Mesodermal cell (in vitro differentiated cells): ENCODE measurements at regions not wholly inside any gene's neighbourhood (a gene's known extent, or its start where the extent isn't known, plus 50 kb on each side); places are given as distances from the start of the nearest gene placed in this dataset.
A peak's percentile ranks its signal among the peaks of the same experiment; 100 is the strongest.

Experiments used
- H3K27ac ChIP-seq: 2 replicates; pipeline ENCODE4 v1.7.0; 2013; ENCODE audit warnings: mild to moderate bottlenecking, low read depth, low read length, moderate library complexity; ENCODE audit not compliant: severe bottlenecking
- H3K36me3 ChIP-seq: 2 replicates; pipeline ENCODE4 v1.7.1; 2013; ENCODE audit warnings: mild to moderate bottlenecking, low read length, moderate library complexity; ENCODE audit not compliant: control insufficient read depth, insufficient read depth
- H3K4me1 ChIP-seq: one replicate; pipeline ENCODE4 v1.7.1; 2013; ENCODE audit warnings: mild to moderate bottlenecking, low read length; ENCODE audit not compliant: insufficient read depth, control insufficient read depth, poor library complexity, severe bottlenecking
- H3K4me3 ChIP-seq: 2 replicates; pipeline ENCODE4 v1.7.0; 2013; ENCODE audit warnings: low read length, control low read depth, mild to moderate bottlenecking; ENCODE audit not compliant: insufficient read depth, poor library complexity, severe bottlenecking; ENCODE audit errors: extremely low read depth
- H3K9me3 ChIP-seq: 2 replicates; pipeline ENCODE4 v1.7.1; 2013; ENCODE audit warnings: mild to moderate bottlenecking, low read length, moderate library complexity; ENCODE audit not compliant: control insufficient read depth
- WGBS, 2 experiments: methylation state at CpG; one replicate each; pipeline ENCODE4 v1.1.5; 2013; ENCODE audit warnings: missing lambda C conversion rate in 2 of 2; ENCODE audit not compliant: insufficient coverage in 2 of 2; 5-methylcytosine and 5-hydroxymethylcytosine counted together

- no peaks in the 10 kb centered on the region for H3K4me1 ChIP-seq
- H3K27ac ChIP-seq: no peak overlapping the region
- peaks cover 3% of the 10 kb centered on the region for H3K9me3 ChIP-seq
- H3K36me3 ChIP-seq: no peaks in the 10 kb centered on the region
- H3K4me3 ChIP-seq: no peak overlapping the region
- 83 to 100% methylated on average over 1 of the region's 3 CpGs for WGBS, 2 experiments
Measured at GRCh38 chr9:129520082-129520481, 100.8 kb downstream of the C9orf50 start.

GRCh38 chr9:129518074-129518473 lies 102.8 kb downstream of the C9orf50 start:
- H3K36me3 ChIP-seq: no peaks in the 10 kb centered on the region
- H3K4me1 ChIP-seq: no peaks in the 10 kb centered on the region
- H3K27ac ChIP-seq: no peak overlapping the region
- peaks cover 23% of the 10 kb centered on the region for H3K9me3 ChIP-seq
- H3K4me3 ChIP-seq: no peak overlapping the region

DNA sequence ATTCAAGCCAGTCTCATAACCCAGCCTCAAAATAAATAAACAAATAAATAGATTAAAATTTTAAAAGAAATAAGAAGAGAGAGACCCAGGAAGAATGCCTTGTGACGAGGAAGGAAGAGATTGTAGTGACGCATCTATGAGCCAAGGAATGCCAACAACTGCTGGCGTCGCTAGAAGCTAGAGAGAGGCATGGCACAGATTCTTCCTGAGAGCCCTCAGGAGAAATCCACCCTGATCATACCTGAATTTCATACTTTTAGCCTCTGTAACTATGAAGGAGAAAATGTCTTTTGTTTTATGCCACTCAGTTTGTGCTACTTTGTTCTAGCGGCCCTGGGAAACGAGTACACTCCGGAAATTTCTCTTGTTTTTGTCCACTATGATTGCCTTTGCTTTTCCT lies 103.9 kb downstream of the C9orf50 start:
- Histone ChIP-seq H3K27ac (no peak overlapping the region), H3K4me1 (no peaks in the 10 kb centered on the region), H3K36me3 (no peaks in the 10 kb centered on the region), H3K4me3 (no peak overlapping the region), H3K9me3 (peaks cover 27% of the 10 kb centered on the region)
- WGBS, 2 experiments: 94 to 98% methylated on average over 7 of the region's 7 CpGs

GRCh38 chr9:129514891-129515290 lies 106.0 kb downstream of the C9orf50 start:
- 79 to 100% methylated on average over 2 of the region's 2 CpGs for WGBS, 2 experiments
- Histone ChIP-seq H3K4me3 (no peak overlapping the region), H3K4me1 (no peaks in the 10 kb centered on the region), H3K36me3 (no peaks in the 10 kb centered on the region), H3K27ac (no peak overlapping the region), H3K9me3 (peaks cover 46% of the 10 kb centered on the region)

GRCh38 chr9:129514497-129514867 lies 106.4 kb downstream of the C9orf50 start:
- Histone ChIP-seq H3K36me3 (no peaks in the 10 kb centered on the region), H3K9me3 (peaks cover 47% of the 10 kb centered on the region), H3K4me1 (no peaks in the 10 kb centered on the region), H3K27ac (no peak overlapping the region), H3K4me3 (no peak overlapping the region)
- WGBS, 2 experiments: 75% methylated on average over 2 of the region's 3 CpGs; no CpG with 5 or more reads in 1 of the 2 experiments

DNA sequence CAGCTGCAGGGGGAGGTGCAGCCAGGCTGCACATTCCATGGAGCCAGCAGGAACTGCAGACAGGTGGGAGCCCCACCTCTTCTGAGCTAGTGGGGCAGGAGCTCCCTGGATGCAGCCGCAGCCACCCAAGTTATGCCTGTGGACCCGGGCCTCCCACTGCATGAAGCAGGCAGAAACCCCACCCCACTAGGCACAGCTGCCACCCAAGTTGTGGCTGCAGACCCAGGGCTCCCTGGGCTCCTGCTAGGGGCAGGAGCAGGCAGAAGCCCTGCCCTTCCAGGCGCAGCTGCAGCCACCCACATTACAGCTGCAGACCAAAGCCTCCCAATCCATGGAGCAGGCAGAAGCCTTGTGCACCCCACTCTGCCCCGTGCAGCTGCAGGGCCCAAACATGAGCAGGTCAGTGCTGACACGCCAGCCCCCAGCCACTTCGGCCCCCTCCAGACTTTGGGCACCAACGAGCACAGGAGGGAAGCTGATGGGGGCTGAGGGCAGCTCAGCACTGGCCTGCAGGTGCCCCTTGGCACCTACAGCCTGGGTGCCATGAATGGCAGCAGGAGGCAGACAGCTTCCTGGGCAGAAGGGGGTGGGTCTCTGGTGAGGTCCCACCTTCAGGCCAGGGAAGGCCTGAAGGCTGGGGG lies 106.9 kb downstream of the C9orf50 start:
- 84 to 88% methylated on average over 5 to 6 of the region's 7 CpGs for WGBS, 2 experiments
- Histone ChIP-seq H3K27ac (no peak overlapping the region), H3K36me3 (no peaks in the 10 kb centered on the region)

GRCh38 chr9:129513282-129513681 lies 107.6 kb downstream of the C9orf50 start:
- Histone ChIP-seq H3K9me3 (peaks cover 53% of the 10 kb centered on the region), H3K4me1 (peaks cover 2% of the 10 kb centered on the region), H3K4me3 (no peak overlapping the region), H3K27ac (no peak overlapping the region), H3K36me3 (no peaks in the 10 kb centered on the region)
- 60 to 80% methylated on average over 1 to 3 of the region's 3 CpGs for WGBS, 2 experiments

More for the DNA sequence above, 106.9 kb downstream of the C9orf50 start:
- H3K4me3 ChIP-seq: no peak overlapping the region
- H3K9me3 ChIP-seq: peaks cover 52% of the 10 kb centered on the region
- H3K4me1 ChIP-seq: no peaks in the 10 kb centered on the region

DNA sequence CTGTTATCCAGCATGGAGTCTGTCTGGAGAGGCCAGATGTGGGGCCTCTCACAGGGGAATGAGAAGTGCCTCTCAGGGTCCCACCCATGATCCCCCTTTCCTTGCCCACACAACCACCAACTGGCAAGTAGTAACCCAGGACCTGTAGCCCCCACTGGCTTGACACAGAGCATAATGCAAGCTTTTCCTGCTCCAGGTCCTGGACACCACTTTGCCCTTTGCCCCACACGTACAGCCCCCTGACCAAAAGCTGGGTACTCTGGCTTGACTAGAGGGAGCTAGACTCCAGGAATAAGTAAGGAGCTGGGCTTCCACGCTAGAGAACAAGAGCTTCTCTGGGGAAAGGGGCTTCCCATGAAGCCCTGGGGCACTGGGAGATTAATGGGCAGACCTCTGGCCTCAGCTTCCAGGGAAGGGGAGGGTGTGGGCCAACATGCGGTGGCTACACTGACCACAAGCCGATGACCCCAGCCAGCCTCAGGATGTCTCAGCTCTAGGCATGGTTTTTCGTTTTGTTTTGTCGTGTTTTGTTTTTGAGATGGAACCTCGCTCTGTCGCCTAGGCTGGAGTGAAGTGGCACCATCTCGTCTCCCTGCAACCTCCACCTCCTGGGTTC lies 109.5 kb downstream of the C9orf50 start:
- Histone ChIP-seq H3K4me3 (no peak overlapping the region), H3K36me3 (no peaks in the 10 kb centered on the region), H3K27ac (no peak overlapping the region), H3K9me3 (peaks cover 53% of the 10 kb centered on the region), H3K4me1 (peaks cover 6% of the 10 kb centered on the region)
- 96 to 97% methylated on average over 7 to 8 of the region's 9 CpGs for WGBS, 2 experiments

- Histone ChIP-seq H3K9me3 (peaks cover 44% of the 10 kb centered on the region), H3K36me3 (peaks cover under 1% of the 10 kb centered on the region), H3K4me1 (peaks cover 6% of the 10 kb centered on the region), H3K27ac (no peak overlapping the region), H3K4me3 (no peak overlapping the region)
- WGBS, 2 experiments: 93 to 100% methylated on average over 1 to 3 of the region's 4 CpGs
Measured at GRCh38 chr9:129509533-129509928, 111.4 kb downstream of the C9orf50 start.

- 98 to 100% methylated on average over 3 to 5 of the region's 5 CpGs for WGBS, 2 experiments
- Histone ChIP-seq H3K36me3 (peaks cover 6% of the 10 kb centered on the region), H3K9me3 (peaks cover 31% of the 10 kb centered on the region), H3K4me1 (peaks cover 11% of the 10 kb centered on the region), H3K4me3 (no peak overlapping the region), H3K27ac (no peak overlapping the region)
Measured at GRCh38 chr9:129507805-129508204, 113.1 kb downstream of the C9orf50 start.

DNA sequence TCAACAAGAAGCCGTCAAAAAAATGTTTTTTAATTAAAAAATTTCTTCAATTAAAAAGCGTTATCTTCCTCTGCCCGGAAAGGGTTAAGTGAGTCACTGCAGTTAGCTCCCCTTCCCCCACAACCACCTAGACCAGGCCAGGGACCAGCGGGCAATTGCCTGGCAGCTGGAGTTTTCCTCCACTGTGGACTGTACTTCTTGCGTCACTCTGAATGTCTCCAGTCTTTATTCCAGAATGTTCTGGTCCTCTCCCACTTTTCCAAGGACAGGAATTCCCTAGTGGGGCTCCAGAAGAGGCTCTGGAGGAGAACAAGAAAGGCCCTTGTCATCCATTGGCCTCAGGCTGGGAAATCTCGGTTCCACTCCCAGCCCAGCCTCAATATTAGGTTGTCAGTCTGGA lies 114.0 kb downstream of the C9orf50 start:
- Histone ChIP-seq H3K27ac (peak overlapping the region; percentile 10), H3K36me3 (peaks cover 6% of the 10 kb centered on the region), H3K4me1 (peaks cover 11% of the 10 kb centered on the region), H3K4me3 (no peak overlapping the region), H3K9me3 (peaks cover 25% of the 10 kb centered on the region)
- WGBS, 2 experiments: 41 to 73% methylated on average over 4 of the region's 6 CpGs
